ENCODE measurements at regions not wholly inside any gene's neighbourhood (a gene's known extent, or its start where the extent isn't known, plus 50 kb on each side); places are given as distances from the start of the nearest gene placed in this dataset.
"Not testable (repeated sequence)": the region's sequence is repeated elsewhere in the genome, so short reads cannot be mapped to it uniquely, and the experiment has no call there.

DNA sequence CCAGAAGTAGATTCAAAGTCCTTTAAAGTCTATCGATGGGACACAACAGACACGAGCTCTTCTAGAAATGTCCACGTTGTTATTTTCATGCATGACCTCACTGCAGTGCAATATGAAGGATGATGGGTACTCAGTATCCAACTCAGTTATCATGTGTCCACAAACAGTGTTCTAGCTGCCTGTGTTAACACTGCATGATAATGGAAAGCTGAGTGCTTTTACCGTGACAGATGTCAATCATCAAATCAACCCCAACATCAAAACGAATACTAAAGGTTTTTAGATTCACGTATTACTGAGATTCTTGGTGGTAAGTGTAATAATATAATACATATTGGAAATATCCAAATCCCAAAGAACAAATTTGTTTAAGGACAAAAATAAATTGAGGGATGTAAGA lies 394.8 kb upstream of the TENM3 start:
- no peak overlapping the region for H3K4me3 ChIP-seq (ENCODE audit: low read depth, low read length)
- TF ChIP-seq, protein P1, sequence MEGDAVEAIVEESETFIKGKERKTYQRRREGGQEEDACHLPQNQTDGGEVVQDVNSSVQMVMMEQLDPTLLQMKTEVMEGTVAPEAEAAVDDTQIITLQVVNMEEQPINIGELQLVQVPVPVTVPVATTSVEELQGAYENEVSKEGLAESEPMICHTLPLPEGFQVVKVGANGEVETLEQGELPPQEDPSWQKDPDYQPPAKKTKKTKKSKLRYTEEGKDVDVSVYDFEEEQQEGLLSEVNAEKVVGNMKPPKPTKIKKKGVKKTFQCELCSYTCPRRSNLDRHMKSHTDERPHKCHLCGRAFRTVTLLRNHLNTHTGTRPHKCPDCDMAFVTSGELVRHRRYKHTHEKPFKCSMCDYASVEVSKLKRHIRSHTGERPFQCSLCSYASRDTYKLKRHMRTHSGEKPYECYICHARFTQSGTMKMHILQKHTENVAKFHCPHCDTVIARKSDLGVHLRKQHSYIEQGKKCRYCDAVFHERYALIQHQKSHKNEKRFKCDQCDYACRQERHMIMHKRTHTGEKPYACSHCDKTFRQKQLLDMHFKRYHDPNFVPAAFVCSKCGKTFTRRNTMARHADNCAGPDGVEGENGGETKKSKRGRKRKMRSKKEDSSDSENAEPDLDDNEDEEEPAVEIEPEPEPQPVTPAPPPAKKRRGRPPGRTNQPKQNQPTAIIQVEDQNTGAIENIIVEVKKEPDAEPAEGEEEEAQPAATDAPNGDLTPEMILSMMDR (IDR thresholded peaks at IDR 0.05; ENCODE audit: insufficient read depth, low read depth, low read length), result no peak
- DNase-seq (ENCODE audit: low read depth), result no peak

DNA sequence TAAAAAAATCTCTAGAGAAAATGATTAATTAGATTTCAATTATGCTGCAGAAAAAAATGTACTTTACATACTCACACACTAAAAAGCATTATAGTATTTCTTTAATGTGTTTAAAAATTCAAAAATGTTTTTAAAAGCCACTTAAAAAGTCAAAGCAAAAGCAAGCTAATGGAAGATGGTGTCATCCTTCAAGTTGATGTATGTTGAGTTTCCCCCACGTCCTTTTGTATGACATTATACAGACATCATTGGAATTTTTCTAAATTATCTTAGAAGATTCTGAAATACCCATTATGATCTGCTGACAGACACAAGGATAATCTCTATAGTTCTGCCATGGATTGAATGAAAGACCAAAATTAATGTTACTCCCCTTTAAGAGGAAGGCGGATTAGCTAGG lies 393.7 kb upstream of the TENM3 start:
- TF ChIP-seq, protein P1 (IDR thresholded peaks at IDR 0.05; ENCODE audit: insufficient read depth, low read depth, low read length), result no peak
- no peak for DNase-seq (ENCODE audit: low read depth)
- no peak overlapping the region for H3K4me3 ChIP-seq (ENCODE audit: low read depth, low read length)

DNA sequence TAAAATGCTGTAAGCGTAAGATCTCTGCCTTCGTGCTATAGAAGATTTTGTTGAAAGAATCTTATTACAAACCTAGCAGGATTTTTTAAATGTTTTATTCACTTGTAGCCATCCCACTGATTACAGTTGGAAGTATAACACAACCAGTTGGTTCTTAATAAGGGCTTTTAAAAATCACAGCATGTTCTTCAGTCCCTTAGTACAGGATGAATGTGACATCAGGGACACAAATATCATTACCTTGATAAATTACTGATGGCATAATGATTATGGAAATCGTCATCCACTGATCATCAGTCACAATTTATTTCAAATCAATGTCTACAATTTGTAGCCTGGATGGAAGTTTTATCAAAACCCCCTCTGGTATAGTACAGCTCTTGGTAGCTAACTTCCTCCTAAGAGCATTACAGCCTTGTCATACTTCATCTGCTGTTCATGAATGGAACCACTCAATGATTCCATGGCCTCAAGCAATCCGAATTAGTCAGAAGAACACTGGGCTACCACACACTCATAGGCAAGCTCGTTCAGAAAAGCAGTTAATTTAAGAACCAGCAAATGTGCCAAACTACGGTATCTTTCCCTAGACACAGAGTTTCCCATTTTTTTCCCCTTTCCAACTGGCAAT lies 389.2 kb upstream of the TENM3 start:
- H3K4me3 ChIP-seq (ENCODE audit: low read depth, low read length), result no peak overlapping the region
- TF ChIP-seq, protein P1 (IDR thresholded peaks at IDR 0.05; ENCODE audit: insufficient read depth, low read depth, low read length), result no peak
- DNase-seq (ENCODE audit: low read depth), result no peak

DNA sequence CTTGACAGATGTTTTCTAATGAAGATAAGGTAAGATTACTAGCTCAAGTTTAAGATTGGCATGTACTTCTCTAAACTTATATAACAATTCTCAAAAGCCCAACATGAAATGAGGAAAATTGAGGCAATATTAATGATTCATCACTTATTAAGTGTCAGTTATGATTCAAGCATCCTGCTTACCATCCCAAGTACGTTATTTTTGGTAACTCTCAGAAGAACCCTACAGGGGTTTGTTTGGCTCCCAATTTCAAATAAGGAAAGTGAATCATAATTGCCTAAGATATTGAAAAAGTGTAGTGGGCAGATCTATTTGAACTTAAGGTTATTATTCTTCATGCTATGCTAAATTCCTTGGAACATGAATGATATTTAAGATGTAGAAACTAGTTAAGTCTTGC lies 387.9 kb upstream of the TENM3 start:
- TF ChIP-seq, protein P1 (IDR thresholded peaks at IDR 0.05; ENCODE audit: insufficient read depth, low read depth, low read length), result no peak
- no peak overlapping the region for H3K4me3 ChIP-seq (ENCODE audit: low read depth, low read length)
- DNase-seq (ENCODE audit: low read depth), result no peak

DNA sequence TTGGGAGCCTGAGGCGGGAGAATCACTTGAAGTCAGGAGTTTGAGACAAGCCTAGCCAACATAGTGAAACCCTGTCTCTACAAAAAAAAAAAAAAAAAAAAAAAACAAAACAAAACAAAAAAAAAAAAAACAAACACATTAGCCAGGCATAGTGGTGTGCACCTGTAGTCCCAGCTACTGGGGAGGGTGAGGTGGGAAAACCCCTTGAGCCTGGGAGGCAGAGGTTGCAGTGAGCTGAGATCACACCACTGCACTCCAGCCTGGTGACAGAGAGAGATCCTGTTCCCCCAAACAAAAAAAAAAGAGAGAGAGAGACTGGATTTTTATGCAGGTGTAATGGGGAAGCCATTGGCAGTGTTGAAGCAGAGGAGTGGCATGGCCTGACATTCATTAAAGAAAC lies 385.7 kb upstream of the TENM3 start:
- not testable (repeated sequence) for H3K4me3 ChIP-seq (ENCODE audit: low read depth, low read length); DNase-seq (ENCODE audit: low read depth)

DNA sequence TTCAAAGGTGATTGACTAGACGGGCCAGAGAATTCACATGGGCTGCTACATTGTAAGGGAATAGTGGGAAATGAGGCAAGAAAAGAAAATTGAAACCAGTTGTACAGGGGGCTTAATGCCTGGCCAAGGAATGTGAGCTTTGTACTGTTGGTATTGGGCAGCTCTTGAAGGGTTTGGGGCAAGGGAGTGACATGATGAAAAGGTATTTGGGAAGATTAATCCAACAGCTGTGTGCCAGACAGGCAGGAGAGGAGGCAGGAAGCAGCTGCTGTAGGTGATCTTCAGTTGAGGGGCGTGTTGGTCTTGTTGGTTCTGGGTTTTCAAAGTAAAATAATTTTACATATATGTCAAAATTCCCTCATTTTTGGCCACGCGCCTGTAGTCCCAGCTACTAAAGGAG lies 384.5 kb upstream of the TENM3 start:
- DNase-seq (ENCODE audit: low read depth), result no peak

DNA sequence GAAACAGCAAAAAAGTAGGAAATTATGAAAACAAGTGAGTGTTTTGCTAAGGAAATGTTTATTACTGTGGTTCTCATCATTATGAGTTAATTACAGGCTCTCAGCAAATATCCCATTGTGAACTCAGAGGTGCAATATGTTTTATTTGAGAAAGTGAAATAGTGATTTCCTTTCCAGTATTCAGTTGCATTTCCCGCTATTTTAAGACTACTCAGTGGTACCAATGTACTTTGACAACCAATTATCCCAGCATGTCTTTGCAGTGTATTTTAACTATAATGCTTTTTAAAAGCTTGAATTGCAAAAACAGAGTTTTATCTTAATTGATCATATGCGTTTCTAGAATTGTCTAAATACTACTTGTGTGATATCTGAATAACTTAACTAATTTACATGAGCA lies 383.8 kb upstream of the TENM3 start:
- no peak for DNase-seq (ENCODE audit: low read depth)

More for the DNA sequence above, 384.5 kb upstream of the TENM3 start:
- H3K4me3 ChIP-seq (ENCODE audit: low read depth, low read length), result no peak overlapping the region
- TF ChIP-seq, protein P1 (IDR thresholded peaks at IDR 0.05; ENCODE audit: insufficient read depth, low read depth, low read length), result no peak

More for the DNA sequence above, 383.8 kb upstream of the TENM3 start:
- H3K4me3 ChIP-seq (ENCODE audit: low read depth, low read length), result no peak overlapping the region
- TF ChIP-seq, protein P1 (IDR thresholded peaks at IDR 0.05; ENCODE audit: insufficient read depth, low read depth, low read length), result no peak
